GM21515 (cell line): ENCODE measurements at regions not wholly inside any gene's neighbourhood (a gene's known extent, or its start where the extent isn't known, plus 50 kb on each side); places are given as distances from the start of the nearest gene placed in this dataset.
"Not testable (repeated sequence)": the region's sequence is repeated elsewhere in the genome, so short reads cannot be mapped to it uniquely, and the experiment has no call there.

Experiments
- ATAC-seq: cut with Tn5 transposase; IDR thresholded peaks from one replicate; pipeline ENCODE4 v1.9.1; 2021; ENCODE audit not compliant: unreplicated experiment

DNA sequence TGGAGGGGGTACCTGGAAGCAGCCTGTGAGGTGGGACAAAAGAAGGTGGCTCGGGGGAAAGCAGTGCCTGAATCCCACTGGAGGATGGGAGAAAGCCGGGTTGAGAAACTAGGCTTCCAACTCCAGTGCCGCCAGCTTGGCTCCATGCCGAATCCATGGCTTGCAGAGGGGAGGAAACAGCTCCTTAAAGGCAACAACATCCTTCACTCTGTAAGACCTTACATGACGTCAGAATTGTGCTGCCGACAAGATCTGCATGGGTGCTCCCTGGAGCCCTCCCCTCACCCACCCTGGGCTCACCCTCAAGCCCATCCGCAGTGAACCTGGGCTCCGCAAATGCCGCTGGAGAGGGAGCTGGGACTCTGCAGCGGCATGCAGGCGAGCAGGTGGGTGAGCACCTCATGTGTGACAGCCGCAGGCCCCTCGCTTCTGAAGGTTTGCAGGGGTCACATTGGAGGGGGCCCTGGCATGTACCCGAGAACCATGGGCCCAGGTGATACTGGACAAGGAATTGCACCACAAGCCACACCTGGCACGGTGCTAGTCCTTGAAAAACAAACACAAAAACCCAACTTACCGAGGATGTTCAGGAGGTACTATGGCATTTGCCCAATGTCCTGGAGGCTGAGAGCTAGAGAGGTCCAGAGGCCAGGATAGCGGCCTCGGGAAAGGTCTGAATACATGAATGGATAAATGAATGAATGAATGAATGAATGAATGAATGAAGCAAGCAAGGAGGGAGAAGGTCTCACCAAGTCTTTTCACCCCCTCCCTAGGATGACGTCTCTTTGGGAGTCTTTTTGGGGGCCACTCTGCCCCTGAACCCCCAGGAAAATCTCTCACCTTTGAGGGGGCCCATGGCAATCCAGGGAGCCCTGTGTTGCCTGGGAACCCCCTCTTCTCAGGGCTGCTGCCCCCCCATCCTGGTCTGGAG lies 238.6 kb upstream of the SHH start:
- no peak for ATAC-seq

GRCh38 chr7:156049366-156049765 lies 237.1 kb upstream of the SHH start:
- ATAC-seq: no peak

- ATAC-seq: no peak
Measured at GRCh38 chr7:156046031-156046560, 233.8 kb upstream of the SHH start.

DNA sequence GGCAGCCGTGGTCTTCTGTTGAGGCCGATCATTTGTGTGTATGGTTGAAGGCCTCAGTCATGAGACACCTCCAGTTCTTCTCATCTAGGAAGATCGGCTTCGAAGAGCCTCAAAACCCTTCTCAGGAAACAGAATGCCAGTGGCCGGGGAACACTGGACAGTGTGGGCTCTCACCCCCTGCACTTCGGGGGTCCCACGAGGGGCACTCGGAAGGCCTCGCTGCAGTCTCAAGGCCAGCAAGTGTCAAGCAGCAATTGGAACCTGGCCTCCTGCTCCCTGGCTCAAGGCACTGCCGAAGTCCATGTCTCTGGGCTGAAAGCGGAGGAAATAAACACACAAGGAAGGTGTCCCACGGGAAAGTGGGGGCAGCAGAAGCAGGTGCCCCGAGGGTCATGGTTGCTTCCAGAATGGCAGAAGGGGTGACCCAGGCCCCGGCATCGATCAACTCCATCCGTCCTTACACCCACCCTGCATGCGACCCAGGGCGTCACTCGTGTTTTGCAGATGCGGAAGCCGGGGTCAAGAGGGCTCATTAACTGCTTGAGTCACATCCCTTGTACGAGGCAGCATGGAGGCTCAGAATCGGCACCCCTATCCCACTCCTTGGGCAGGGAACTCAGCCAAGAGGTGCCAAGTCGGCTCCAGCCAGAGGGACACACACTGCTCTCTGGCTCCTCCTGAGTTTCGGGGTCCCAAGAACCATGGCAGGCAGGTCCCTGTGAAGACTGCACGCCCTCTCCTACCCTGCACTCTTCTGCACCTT lies 231.3 kb upstream of the SHH start:
- no peak for ATAC-seq

- no peak for ATAC-seq
Measured at GRCh38 chr7:156041398-156041797, 229.1 kb upstream of the SHH start.

GRCh38 chr7:156039971-156040677 lies 227.9 kb upstream of the SHH start:
- ATAC-seq: no peak

DNA sequence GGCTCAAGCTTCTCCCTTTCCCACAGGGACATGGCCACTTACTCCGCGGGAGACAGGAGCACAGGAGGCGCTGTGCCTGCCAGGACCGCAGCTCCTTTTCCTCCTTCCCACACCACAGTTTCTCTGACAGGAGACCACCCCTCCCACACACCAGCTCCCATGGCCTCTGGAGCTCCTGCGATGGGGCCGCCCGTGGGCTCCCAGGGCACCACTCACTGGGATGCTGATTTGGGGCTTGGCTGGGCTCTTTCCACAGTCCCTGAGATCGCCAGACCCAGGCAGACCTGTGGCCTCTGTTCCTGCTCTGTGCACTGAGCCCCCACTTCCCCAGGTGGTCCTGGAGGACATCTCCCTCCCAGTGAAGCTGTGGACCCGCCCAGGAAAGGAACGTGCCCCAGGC lies 226.9 kb upstream of the SHH start:
- no peak for ATAC-seq

- no peak for ATAC-seq
Measured at GRCh38 chr7:156038345-156038744, 226.1 kb upstream of the SHH start.

- no peak for ATAC-seq
Measured at GRCh38 chr7:156036153-156036552, 223.9 kb upstream of the SHH start.

- not testable (repeated sequence) for ATAC-seq
Measured at GRCh38 chr7:156035387-156035786, 223.1 kb upstream of the SHH start.

DNA sequence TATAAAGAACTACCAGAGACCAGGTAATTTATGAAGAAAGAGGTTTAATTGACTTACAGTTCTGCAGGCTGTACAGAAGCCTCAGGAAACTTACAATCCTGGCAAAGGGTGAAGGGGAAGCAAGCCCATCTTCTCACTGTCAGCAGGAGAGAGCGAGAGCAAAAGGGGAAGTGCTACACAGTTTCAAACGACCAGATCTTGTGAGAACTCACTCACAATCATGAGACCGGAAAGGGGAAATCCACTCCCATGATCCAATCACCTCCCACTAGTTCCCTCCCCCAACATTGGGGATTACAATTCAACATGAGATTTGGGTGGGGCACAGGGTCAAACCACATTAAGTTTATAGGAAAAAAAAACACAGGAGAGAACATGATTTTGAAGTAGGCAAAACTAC lies 222.1 kb upstream of the SHH start:
- peak; percentile 54 for ATAC-seq

- ATAC-seq: no peak
Measured at GRCh38 chr7:156032973-156033372, 220.7 kb upstream of the SHH start.

DNA sequence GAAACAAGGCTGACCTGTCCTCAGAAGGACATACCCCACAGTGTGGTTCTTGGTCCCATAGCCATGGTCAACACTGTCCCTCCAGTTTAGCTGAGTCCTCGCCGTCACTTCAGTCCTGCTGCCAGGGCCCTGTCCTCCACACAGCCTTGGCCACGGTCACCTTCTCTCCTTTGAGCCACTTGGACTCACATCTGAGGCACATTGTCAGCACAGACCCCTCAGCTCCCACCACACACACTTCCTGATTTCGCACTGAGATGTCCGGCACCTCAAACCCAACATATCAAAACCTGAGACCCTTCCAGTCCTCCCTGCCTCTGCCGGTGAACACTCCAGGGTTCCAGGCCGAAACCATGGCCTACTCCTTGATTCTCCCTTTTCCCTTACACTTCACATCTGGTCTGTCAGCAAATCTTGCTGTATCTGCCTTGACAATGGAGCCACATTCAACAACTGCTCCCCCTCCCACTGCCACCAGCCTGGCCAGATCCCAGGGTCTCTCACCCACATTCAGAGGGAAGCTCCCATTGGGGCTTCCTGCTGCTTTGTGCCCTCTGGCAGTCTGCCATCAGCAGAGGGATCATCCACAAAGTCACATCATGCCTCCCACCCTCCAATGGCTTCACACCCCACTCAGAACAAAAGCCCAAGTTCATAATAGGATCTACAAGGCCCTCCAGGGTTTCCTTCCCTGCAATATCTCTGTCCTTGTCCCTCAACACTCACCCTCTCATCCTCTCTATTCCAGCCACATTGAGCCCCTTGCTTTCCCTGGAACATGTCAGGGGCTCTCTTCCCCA lies 219.6 kb upstream of the SHH start:
- no peak for ATAC-seq

DNA sequence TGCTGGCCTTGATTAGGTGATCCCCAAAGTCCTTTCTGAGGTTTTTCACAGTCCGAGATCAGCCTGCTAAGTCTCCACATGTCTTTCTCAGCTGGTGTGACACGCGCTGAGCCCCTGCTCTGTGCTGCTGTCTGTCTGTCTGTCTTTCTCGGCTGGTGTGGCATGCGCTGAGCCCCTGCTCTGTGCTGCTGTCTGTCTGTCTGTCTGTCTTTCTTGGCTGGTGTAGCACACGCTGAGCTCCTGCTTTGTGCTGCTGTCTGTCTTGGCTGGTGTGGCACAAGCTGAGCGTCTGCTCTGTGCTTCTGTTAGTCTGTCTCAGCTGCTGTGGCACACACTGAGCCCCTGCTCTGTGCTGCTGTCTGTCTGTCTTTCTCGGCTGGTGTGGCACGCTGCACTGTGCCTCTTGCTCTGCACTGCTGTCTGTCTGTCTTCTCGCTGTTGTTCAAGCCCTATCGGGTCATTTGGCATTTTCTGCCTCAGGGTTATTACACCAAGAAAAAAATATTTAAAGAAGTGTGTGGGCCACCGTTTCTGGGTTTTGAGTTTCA lies 217.3 kb upstream of the SHH start:
- no peak for ATAC-seq

DNA sequence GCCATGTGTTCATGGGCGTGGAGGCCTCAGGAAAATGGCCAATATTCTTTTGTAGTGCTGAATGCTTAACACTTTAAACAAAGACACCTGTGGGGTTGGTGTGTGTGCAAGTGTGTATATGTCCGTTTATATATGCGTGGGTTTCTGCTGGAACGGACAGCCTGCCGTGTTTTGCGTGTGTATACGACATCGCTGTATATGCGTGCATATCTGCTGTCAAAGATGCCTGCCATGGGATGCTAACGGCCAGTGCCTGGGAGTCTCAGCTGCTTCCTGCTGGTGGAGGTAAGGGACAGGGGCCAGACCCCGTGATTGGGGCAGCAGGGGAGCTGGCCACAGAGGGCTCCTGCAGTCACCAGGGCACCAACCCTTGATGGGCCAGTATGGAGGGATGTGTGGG lies 216.3 kb upstream of the SHH start:
- no peak for ATAC-seq

GRCh38 chr7:156027821-156028220 lies 215.6 kb upstream of the SHH start:
- ATAC-seq: no peak

DNA sequence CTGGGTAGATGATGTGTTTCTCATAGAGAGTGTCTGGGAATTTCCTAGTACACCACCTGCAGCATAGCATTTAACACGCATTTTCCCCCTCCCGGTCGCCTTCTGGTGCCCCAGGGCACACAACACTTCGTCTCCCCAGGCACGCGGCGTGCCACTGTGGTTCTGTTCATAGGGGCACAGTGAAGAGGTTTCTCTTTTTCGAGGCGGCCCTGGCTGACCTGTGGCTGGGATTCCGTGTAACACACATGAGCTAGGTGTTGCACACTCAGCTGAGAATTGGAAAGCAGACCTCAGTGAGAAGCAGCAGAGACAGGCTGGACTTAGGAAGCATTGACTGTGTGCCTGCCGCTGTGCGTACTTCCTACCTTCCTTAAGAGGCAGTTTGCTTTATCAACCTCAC lies 214.3 kb upstream of the SHH start:
- no peak for ATAC-seq

DNA sequence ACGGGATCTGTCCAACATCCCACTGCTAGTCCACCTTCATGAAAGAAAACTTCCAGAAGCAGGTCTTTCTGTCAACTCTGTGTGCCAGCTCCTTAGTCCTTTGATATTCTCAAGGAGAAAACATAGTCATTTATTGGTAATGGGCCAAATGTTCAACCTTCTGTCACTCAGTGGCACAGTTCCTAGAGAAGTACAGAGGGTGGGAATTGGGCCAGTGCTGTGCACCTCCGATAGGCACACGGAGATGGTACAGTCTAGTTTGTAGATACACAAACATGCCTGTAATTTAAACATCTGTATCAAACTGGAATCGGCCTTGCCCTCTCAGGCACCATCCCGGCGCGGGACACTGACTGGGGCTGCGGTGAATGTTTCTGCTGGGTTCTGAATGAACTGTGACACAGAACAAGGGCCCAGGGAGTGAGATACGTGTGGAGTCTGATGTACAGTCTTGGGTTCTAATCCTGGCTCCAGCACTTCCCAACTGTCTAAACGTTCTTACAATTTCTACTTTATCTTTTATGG lies 213.9 kb upstream of the SHH start:
- no peak for ATAC-seq

- ATAC-seq: no peak
Measured at GRCh38 chr7:156025675-156026074, 213.4 kb upstream of the SHH start.

GRCh38 chr7:156024201-156024600 lies 211.9 kb upstream of the SHH start:
- no peak for ATAC-seq
